GM21717 (cell line): ENCODE measurements at regions not wholly inside any gene's neighbourhood (a gene's known extent, or its start where the extent isn't known, plus 50 kb on each side); places are given as distances from the start of the nearest gene placed in this dataset.

ENCODE experiments used
- ATAC-seq: cut with Tn5 transposase; IDR thresholded peaks from one replicate; pipeline ENCODE4 v1.9.1; 2021; ENCODE audit warnings: mild to moderate bottlenecking, moderate library complexity; ENCODE audit not compliant: unreplicated experiment

DNA sequence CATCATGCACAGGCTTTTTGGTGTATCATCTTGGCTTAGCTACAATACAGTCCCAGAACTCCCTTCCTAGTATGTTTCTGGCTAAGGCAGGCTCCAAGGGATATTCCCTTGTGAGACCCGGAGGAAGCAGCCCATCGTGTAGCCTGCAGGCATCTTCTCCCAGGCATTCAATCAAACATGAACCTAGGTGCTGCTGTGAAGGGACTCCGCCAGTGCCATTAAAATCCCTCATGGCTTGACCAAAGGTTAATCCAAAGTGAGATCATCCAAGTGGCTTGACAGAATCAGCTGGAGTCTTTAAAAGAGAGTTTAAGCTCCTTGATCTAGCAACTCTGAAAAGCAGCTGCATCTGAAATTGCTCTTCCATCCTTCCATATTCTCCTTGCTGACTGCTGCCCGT is 333.9 kb downstream of the DIRAS2 start:
- ATAC-seq: no peak

DNA sequence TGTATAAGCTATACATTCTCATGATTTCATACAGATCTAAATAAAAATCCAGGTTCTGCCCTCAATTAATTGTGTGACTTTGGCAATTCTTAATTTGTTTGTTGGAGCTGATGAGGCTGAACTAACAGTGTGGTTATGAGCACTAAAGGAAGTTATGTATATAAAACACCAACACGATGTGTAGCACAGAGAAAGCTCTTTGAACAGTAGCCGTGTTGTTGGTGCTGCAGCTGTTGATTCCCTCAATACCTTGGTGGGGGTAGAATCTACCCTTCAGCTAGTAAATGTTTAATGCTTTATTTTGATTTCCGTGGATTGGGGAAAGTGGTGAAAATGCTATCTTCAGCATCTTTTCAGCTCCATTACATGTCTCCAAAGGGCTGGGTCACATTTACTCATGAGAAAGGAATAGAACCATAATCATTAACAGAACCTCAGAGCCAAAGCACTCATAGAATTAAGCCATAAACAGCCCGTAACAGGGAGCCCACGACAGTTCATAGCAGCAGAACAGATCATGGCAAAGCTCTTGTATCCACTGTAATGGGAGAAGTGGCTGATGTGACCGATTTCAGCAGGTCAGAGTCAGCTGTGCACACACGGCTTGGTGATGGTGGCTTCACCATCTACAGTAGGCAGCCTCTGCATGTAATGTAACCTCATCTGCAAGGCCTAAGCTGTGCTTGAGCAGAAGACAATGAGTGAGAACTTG is 332.7 kb downstream of the DIRAS2 start:
- ATAC-seq: no peak

DNA sequence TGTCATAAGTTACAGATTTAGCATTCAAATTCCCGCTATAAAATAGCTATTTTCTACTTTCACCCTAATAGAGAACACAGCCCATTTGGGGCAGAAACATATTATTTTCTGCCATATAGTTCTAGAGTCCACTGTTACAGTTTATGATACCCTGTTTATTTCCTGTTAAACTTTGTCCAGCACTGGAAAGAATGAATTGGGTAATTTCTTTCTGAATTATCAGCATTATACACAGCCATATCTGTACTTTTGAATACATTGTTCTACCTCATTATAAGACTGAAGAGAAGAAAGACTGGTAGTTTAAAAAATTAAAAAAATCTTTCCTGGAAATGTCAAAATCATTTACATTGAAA is 332.1 kb downstream of the DIRAS2 start:
- ATAC-seq: no peak

DNA sequence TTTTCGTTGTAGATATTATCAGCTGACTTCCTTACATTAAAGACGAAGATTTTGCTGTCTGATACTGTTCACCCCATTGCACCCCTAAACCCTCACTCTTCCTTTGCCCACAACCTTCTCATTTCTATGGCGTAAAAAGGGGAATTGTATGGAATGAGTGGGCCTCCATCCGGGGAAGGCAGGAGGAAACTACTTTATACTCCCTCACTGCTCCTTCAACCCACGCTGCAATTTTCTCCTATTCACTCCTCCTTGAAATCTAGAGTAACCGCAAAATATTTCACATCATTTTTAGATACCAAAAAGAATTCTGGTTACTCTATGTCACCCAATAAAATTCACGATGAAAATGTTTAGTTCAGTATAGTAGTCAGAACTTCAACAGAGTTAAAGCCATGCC is 330.8 kb downstream of the DIRAS2 start:
- no peak for ATAC-seq

DNA sequence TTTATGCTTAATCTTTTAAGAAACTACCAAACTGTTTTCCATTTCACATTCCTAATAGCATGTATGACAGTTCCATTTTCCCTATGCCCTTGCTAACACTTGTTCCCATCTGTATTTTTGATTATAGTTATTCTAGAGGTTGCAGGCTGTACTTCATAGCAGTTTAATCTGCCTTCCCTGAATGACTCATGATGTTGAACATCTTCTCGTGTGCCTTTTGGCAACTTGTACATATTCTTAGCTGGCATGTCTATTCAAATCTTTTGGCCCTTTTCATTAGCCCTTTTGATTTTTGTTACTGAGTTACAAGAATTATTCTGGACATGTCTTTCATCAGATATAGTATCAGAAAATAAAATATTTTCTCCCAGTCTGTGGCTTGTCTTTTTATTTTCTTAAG is 320.3 kb downstream of the DIRAS2 start:
- no peak for ATAC-seq

DNA sequence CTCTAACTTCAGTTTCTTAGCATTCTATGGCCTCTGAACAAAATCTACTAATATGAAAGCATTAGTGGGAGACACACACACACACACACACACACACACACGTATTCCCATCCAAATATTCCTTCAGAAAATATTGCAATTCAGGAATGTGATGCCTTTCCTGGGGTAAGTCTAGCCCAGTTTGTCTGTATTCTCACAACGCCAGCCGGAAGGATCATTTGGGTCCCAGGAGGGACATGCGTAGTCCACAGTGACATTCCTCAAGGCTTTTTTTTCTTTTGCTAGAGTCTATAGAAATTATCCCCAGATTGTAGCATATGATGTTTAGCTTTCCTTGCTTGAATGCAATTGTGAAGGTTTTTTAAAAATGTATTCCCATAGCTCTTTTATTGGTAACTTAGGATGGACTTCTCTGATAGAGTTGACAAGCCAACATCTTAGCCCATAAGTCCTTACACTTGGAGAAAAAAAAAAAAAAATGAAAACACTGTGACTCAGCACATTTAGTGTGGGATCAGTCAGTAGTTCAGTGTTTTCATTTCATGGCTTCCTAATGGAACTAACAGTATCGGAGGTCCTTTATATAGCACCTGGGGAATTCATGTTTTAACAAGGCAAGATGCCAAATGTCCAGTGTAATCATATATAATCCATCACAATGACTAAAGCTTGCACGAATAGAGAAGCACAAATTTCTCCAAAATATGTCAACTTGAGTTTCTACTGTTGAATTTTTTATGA is 316.5 kb downstream of the DIRAS2 start:
- no peak for ATAC-seq

DNA sequence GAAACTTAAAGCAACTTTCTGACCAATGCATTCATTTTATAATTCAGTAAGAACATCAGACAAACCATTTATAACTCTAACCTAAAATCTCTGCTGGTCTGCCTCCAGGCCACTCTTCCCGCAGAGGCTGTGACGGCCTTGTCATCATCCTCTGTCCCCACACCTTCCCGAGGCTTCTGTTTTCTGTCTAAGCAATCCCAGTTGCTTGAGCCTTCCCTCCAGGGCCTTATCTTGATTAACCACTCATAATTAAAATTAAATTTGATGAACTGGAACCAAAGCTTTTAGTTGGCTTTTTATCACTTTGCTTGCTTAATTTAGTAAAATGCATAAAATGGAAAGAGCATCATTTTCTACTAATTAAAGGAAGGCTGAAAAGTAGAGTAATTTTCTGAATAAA is 312.4 kb downstream of the DIRAS2 start:
- ATAC-seq: no peak

DNA sequence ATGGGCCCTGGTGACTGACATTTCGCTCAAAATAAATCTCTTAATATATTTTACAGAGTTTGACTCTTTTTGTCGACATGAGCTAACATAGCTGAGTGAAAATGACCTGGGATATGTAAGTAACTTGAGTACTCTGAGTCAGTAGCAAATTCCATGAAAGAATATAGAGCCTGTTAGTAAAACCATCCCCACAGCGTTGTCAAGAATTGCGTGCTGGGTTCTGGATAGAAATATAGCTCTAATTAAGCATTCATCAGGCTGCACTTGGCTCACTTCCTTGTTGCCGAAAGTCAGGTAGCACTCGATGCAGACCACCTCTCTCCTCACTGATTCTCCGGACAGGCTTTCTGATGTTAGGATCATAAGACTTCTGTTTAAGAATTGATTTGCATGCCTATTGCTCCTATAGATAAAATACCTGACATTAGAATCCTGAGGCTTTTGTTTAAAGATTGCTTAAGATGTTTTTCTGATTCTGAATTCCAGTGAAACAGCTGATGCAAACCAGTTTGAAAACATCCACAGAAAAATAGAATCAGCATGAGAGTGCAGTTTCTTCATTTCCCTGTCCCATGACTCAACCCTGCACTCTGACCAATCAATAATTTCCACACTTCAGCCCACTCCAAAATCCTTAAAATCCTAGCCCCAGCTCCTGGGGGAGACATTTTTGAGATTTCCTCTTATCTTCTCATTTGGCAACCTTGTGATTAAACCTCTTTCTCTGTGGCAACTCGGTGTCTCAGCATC is 310.6 kb downstream of the DIRAS2 start:
- ATAC-seq: no peak

DNA sequence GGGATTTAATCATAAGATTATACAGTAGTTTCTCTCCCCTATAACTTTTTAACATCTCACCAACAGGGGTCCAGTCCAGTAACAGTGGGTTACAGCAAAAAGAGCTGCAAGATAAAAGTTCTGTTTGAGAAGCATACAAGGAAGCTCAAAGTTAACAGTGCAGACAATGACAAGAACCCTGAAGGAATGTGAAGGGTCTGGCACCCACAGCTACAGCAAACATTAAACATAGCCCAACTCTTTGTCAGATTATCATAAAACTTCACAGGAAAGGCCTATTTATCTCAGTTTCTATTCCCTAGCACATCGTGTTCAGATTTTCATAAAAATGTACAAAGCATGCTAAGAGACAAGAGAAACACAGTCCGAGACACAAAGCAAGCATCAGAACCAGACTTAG is 309.4 kb downstream of the DIRAS2 start:
- ATAC-seq: no peak

DNA sequence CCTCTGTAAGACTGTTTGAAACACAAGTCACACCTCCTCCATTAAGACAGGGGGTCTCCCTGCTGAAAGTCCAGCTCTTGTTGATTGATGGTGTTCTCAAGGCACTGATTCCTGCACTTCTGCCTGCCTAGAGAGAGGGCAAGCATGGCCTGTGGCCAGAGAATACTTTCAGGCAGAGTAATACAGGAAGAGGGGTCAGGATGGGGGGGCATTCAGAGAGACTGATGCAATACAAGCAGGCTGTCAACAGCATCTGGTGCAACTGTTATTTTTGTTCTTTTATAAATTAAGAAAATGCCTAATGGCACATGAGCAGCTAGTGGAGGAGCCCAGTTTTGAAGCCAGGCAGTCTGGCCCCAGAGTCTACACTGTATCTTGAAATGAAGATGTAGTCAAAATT is 302.2 kb downstream of the DIRAS2 start:
- no peak for ATAC-seq

DNA sequence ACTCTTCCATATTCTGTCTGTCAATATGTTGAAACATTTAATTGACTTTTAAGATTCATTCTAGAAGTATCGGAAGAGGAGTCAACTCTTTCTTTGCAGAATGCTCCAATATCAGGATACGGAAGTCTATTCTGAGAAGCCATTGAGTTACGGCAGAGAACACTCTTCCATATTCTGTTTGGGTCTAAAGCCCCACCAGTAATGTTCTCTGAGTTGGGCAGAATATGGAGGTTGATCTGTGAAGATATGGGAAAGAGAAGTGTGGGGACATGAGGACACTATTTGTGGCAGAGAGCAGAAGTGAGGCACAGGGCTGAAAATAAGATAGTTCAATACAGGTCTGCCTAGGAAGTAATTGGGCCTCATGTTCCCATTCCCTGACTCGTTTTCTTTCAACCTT is 300.0 kb downstream of the DIRAS2 start:
- ATAC-seq: no peak

DNA sequence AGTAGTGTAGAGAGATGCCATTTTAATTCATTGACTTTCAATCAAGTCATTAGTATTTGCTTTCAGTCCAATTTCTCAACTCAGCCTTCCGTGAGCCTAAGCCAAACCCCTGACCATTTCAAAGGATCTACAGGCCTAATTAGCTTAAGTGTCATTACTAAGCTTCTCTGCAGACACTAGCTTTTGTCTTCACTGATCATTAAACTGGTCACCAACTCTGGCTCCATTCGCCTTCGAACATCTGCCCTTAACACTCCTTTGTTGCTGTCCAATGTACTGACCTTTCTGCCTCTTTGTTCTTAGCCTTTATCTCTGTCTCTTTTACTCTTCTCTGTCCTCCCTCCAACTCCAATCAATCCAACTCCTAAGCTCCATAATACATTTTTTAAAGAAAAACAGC is 299.3 kb downstream of the DIRAS2 start:
- no peak for ATAC-seq

DNA sequence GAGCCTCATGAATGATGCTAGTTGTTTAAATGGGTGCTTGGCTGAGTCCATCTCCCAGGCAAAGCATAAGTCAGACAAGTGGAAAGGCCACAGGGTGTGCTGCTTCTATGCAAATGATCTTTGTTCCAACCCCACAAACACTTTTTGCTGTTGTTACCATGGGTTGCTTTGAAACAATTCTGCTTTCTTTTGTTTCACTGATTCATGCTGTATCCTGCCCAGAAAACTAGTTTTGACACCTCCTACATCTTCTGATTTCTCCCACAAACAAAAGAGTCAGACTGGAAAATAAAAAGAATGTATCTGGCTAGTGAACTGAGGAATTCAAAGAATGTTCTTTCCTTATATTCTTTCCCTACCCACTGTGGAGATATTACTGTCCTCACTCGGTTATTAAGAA is 298.6 kb downstream of the DIRAS2 start:
- no peak for ATAC-seq

DNA sequence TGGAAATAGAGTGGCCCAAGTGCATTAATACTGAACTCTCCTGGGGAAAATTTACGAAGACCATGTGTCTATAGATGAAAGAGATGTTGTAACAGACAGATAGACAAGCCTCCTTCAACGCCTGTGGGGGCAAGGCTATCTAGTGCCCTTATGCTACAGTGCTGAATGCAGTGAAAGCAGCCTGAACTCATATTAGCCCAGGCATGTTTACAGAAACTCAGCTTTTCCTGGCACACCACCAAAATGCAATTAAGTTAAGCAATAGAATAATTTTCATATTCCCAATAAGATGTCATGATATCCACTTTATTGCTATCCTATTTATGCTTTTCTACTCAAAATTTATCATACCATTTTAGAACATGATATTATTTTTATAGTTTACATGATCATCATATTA is 277.0 kb downstream of the DIRAS2 start:
- ATAC-seq: no peak

DNA sequence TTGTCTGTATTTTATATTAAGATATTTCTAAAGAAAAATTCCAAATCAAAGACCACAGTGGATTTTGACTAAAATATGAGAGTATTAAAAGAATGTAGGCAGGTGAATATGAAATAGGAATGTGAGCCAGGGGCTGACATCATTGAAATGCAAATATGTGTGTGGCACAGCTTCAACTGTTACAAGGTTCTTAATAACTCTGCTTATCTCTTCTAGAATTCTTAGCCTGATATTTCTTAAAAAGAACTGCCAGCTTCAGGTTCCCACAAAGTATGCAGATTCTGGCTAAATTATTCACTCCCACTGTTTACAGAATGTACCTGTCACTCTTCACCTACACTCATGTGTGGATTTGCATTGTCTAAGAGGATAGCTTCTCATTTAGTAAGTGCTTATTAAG is 274.4 kb downstream of the DIRAS2 start:
- no peak for ATAC-seq

DNA sequence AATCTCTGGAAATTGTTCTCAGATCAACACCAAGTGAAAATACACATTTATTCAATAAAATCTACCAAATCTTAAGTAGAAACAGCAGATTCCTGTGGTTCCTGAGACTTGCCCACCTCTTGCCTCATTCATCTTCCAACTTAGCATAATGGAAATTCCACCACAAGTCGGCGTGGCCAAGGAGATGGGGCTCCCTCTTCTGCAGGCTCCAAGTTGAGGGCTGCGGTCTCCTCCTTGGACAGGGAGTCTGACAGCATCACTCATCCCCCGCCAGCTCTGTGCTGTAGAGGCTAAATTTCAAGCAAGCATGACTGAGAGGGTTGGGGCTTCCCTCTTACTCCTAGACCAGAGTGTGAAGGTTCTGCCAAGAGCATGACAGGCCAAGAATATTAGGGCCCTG is 273.7 kb downstream of the DIRAS2 start:
- no peak for ATAC-seq

DNA sequence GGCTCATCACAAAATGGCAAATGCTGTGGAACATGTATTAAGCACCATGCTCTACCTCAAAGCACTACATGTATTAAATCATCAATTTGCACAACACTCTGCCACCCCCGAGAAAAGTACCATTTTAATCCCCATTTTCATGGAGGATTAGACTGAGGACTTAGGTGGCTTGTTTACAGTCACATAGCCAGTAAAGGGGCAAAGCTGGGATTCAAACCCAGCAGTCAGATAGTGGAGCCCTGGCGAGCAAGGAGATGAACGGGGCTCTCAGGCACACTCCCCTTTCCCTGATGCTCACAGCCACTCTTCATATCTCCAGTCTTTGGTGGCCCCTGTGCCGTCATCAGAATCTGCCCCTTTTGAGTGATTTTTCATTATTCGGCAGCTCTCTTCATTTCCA is 262.9 kb downstream of the DIRAS2 start:
- ATAC-seq: no peak

DNA sequence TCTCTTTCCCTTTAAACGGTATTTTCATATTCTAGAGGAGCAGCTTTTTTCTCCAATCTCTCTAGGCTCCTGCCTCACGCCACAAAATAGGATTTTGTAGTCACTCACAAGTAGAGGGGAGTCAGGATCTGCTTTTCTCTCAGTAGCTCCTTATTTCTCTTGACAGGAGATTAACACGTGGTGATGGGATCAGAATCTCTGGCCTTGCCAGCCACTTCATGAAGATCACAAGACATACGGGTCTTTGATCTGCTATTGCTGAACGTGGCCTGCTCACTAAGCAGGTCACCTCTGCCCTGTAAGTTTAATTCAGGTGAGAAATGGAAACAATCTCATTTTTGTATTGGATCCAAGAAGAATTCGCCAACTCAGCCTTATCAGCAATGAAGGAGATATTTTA is 257.5 kb downstream of the DIRAS2 start:
- ATAC-seq: no peak

DNA sequence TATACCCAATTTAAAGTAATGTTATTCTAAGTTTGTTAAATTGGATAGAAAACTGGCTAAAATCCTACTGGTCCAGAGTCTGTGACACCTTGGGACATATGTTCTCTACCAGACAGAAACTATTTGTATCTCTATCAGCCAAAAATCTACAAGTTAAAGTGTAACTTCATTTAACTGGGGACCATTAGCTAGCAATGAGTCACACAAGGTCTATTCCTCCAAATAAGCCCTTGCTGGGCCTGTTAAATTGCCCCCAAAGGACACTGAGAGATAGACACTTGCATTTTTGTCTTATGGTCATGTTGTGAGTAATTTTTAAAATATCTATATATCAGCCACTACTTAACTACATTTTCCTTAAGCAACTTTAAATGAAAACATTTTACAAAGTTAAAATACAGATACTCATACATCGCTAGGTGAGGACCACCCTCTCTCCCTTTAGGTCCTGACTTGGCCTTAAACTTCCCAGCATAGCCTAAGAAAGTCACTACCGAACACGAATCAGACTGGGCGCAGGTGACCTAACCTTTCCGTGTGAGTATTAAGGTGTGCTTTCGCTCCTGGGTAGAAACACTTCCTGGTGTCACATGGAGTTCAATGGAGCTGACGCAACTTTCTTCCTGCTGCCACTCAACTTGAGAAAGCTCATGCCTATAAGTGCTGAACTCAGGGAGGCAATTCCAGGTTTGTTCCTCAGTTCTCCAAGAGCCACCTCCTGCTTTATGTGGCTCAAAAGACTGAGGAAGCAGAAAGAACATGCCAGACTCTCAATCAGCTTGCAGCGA is 249.1 kb downstream of the DIRAS2 start:
- ATAC-seq: no peak

DNA sequence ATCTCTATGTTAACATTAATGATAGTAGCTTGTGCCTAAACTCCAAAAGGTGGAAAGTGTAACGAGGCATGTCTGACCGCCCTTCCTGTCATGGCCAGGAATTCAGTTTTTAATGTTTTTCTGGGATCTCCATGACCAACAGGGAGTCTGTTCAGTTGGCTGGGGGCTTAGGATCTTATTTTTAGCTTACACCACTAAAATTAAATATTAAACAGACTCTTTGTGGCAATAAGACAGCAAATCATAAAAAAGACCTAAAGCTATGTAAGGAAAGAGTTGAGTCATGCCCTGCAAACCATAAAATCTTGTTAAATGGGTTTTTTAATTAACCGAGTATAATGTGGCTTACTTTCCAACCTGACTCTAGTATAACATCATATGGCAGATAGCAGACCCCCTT is 247.8 kb downstream of the DIRAS2 start:
- ATAC-seq: no peak

DNA sequence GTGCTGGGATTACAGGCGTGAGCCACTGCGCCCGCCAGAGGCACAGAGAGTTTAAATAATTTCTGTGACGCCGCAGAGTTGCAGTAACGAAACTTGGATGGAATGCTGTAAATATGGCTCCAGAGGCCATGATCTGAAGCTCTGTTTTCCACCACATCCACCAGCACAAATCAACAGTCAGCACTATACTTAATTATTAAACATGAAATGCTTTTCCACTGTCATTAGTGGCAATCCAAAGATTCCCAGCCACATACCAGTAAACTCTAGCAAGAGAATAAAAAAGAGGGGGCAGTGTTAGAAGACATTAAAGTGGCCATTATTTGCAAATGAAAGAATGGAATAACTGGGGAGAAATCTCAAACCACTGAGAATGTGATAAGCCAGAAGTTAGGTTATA is 242.5 kb downstream of the DIRAS2 start:
- ATAC-seq: no peak
